ENCODE measurements at regions not wholly inside any gene's neighbourhood (a gene's known extent, or its start where the extent isn't known, plus 50 kb on each side); places are given as distances from the start of the nearest gene placed in this dataset.
"Not testable (repeated sequence)": the region's sequence is repeated elsewhere in the genome, so short reads cannot be mapped to it uniquely, and the experiment has no call there.

- Histone ChIP-seq H3K4me1 (peaks cover 10 to 30% of the 10 kb centered on the region in 2 donors), H3K27ac (peak overlapping the region in 2 of 3 donors; percentile 20 to 22), H3K36me3 (no peaks in the 10 kb centered on the region), H3K4me3 (replicated peaks in 1 of 3) (no peak overlapping the region), H3K9me3 (no peaks in the 10 kb centered on the region), H3K27me3 (no peaks in the 10 kb centered on the region)
- intact Hi-C loops (cut with DNase I), result no loop called here
- 50 to 52% methylated on average over 6 of the region's 6 CpGs for WGBS, 2 donors
- TF ChIP-seq CTCF (IDR thresholded peaks at IDR 0.05) (no peak), POLR2A (IDR thresholded peaks at IDR 0.05) (no peak)
- DNase-seq, result no peak
Measured at GRCh38 chr1:222975472-222976122, 160.8 kb downstream of the DISP1 start.

- Histone ChIP-seq H3K4me1 (peaks cover 10 to 30% of the 10 kb centered on the region in 2 donors), H3K9me3 (no peaks in the 10 kb centered on the region), H3K27ac (peak overlapping the region in 2 of 3 donors; percentile 20 to 22), H3K27me3 (no peaks in the 10 kb centered on the region), H3K4me3 (replicated peaks in 1 of 3) (no peak overlapping the region), H3K36me3 (no peaks in the 10 kb centered on the region)
- WGBS, 2 donors, result 84 to 86% methylated on average over 1 of the region's 1 CpG
- no peak for DNase-seq
- intact Hi-C loops (cut with DNase I), result no loop called here
- TF ChIP-seq POLR2A (IDR thresholded peaks at IDR 0.05) (no peak), CTCF (IDR thresholded peaks at IDR 0.05) (no peak)
Measured at GRCh38 chr1:222976453-222976852, 161.6 kb downstream of the DISP1 start.

- H3K9me3 ChIP-seq; H3K36me3 ChIP-seq; intact Hi-C loops (cut with DNase I); H3K4me3 ChIP-seq (replicated peaks in 1 of 3); DNase-seq; H3K27me3 ChIP-seq; H3K27ac ChIP-seq: not testable (repeated sequence)
- 96 to 97% methylated on average over 4 of the region's 5 CpGs for WGBS, 2 donors
- peaks cover 10 to 30% of the 10 kb centered on the region in 2 donors for H3K4me1 ChIP-seq
Measured at GRCh38 chr1:222977294-222977693, 162.5 kb downstream of the DISP1 start.

GRCh38 chr1:222979561-222979960 lies 163.5 kb downstream of the TLR5 start:
- Histone ChIP-seq H3K9me3 (no peaks in the 10 kb centered on the region), H3K27me3 (no peaks in the 10 kb centered on the region), H3K4me3 (replicated peaks in 1 of 3) (no peak overlapping the region), H3K27ac (no peak overlapping the region), H3K4me1 (peaks cover 10 to 18% of the 10 kb centered on the region in 2 donors), H3K36me3 (no peaks in the 10 kb centered on the region)
- peak; percentile 76 to 78 for DNase-seq
- no peak for TF ChIP-seq CTCF (IDR thresholded peaks at IDR 0.05)
- TF ChIP-seq POLR2A (IDR thresholded peaks at IDR 0.05), result no peak
- intact Hi-C loops (cut with DNase I), result no loop called here
- whole genome bisulfite sequencing, 2 donors, result 48 to 54% methylated on average over 5 of the region's 5 CpGs

- no peaks in the 10 kb centered on the region for H3K9me3 ChIP-seq
- no peaks in the 10 kb centered on the region for H3K27me3 ChIP-seq
- H3K36me3 ChIP-seq, result no peaks in the 10 kb centered on the region
- no peak overlapping the region for H3K4me3 ChIP-seq (replicated peaks in 1 of 3)
- TF ChIP-seq CTCF (IDR thresholded peaks at IDR 0.05), result no peak
- TF ChIP-seq POLR2A (IDR thresholded peaks at IDR 0.05), result no peak
- intact Hi-C loops (cut with DNase I), result no loop called here
- DNase-seq, result no peak
- no peaks in the 10 kb centered on the region for H3K4me1 ChIP-seq
- H3K27ac ChIP-seq, result no peak overlapping the region
Measured at GRCh38 chr1:222987674-222988076, 155.4 kb downstream of the TLR5 start.

All from thyroid gland (tissue), 4 donors.